CD4-positive, alpha-beta T cell treated with Interferon alpha-2 for 1 hour (primary cell): ENCODE measurements at regions not wholly inside any gene's neighbourhood (a gene's known extent, or its start where the extent isn't known, plus 50 kb on each side); places are given as distances from the start of the nearest gene placed in this dataset.

Experiments used
- DNase-seq, 2 donors: peaks; one replicate each; pipeline ENCODE4 v3.0.0-alpha.2; 2020 to 2022

GRCh38 chr15:91625506-91625905 lies 228.0 kb upstream of the SLCO3A1 start:
- no peak for DNase-seq

GRCh38 chr15:91627473-91628278 lies 225.8 kb upstream of the SLCO3A1 start:
- DNase-seq, result no peak

- no peak for DNase-seq
These were observed 223.4 kb upstream of the SLCO3A1 start for GRCh38 chr15:91630090-91630489.

- no peak for DNase-seq
These were observed 221.3 kb upstream of the SLCO3A1 start for GRCh38 chr15:91632176-91632575.

- DNase-seq, result no peak
These were observed 220.5 kb upstream of the SLCO3A1 start for GRCh38 chr15:91632981-91633380.

GRCh38 chr15:91634179-91634578 lies 219.3 kb upstream of the SLCO3A1 start:
- DNase-seq, result no peak

GRCh38 chr15:91635080-91635479 lies 218.4 kb upstream of the SLCO3A1 start:
- no peak for DNase-seq

- no peak for DNase-seq
These were observed 217.9 kb upstream of the SLCO3A1 start for GRCh38 chr15:91635641-91636040.

- DNase-seq, result no peak
These were observed 204.5 kb upstream of the SLCO3A1 start for GRCh38 chr15:91649016-91649415.

GRCh38 chr15:91649831-91650321 lies 203.6 kb upstream of the SLCO3A1 start:
- no peak for DNase-seq

GRCh38 chr15:91651251-91651650 lies 202.3 kb upstream of the SLCO3A1 start:
- no peak for DNase-seq

GRCh38 chr15:91652610-91653207 lies 200.8 kb upstream of the SLCO3A1 start:
- DNase-seq, result no peak

GRCh38 chr15:91655563-91656290 lies 197.8 kb upstream of the SLCO3A1 start:
- peak in 1 of 2 donors; percentile 7 for DNase-seq

- DNase-seq, result peak in 1 of 2 donors; percentile 8
These were observed 193.3 kb upstream of the SLCO3A1 start for GRCh38 chr15:91660174-91660649.

- DNase-seq, result no peak
These were observed 189.2 kb upstream of the SLCO3A1 start for GRCh38 chr15:91664224-91664836.

- no peak for DNase-seq
These were observed 188.3 kb upstream of the SLCO3A1 start for GRCh38 chr15:91665212-91665611.

GRCh38 chr15:91668370-91668769 lies 185.1 kb upstream of the SLCO3A1 start:
- DNase-seq, result no peak

- no peak for DNase-seq
These were observed 183.4 kb upstream of the SLCO3A1 start for GRCh38 chr15:91670108-91670507.

GRCh38 chr15:91678003-91678402 lies 175.5 kb upstream of the SLCO3A1 start:
- DNase-seq, result no peak

GRCh38 chr15:91679447-91679846 lies 174.1 kb upstream of the SLCO3A1 start:
- DNase-seq, result no peak

- no peak for DNase-seq
These were observed 168.1 kb upstream of the SLCO3A1 start for GRCh38 chr15:91685436-91685835.

GRCh38 chr15:91688811-91689210 lies 164.7 kb upstream of the SLCO3A1 start:
- no peak for DNase-seq

GRCh38 chr15:91689377-91689776 lies 164.1 kb upstream of the SLCO3A1 start:
- DNase-seq, result no peak
